GM23338 (cell line): ENCODE measurements at regions not wholly inside any gene's neighbourhood (a gene's known extent, or its start where the extent isn't known, plus 50 kb on each side); places are given as distances from the start of the nearest gene placed in this dataset.

Experiments used
- CREB1 ChIP-seq: fragments of 250-450 bp; sonication (Bioruptor Pico); IDR thresholded peaks from 2 replicates; pipeline ENCODE4 v1.5.0; 2020; ENCODE audit warnings: low read depth, mild to moderate bottlenecking, moderate library complexity
- CTCF ChIP-seq, 2 experiments: fragments of 200-600 bp in 1 of 2; sonication (generic) in 1 of 2; conservative IDR thresholded peaks; 2 replicates each; pipeline versions ENCODE4 v1.5.1 to v1.6.1; 2016 to 2017; ENCODE audit warnings: antibody characterized with exemption in 2 of 2, low read depth in 2 of 2, mild to moderate bottlenecking in 2 of 2, moderate library complexity in 1 of 2
- ETS1 ChIP-seq: IDR thresholded peaks from 2 replicates; pipeline ENCODE4 v1.6.1; 2016; ENCODE audit warnings: antibody characterized with exemption
- EZH2 ChIP-seq: fragments of 200-600 bp; sonication (generic); IDR thresholded peaks from one replicate; pipeline ENCODE4 v1.8.0; 2017; ENCODE audit warnings: antibody characterized with exemption, mild to moderate bottlenecking, low read depth; ENCODE audit not compliant: unreplicated experiment
- EZH2phosphoT487 ChIP-seq: fragments of 200-600 bp; sonication (generic); IDR thresholded peaks from one replicate; pipeline ENCODE4 v1.8.1; 2018; ENCODE audit warnings: antibody characterized with exemption; ENCODE audit not compliant: unreplicated experiment
- JUNB ChIP-seq: IDR thresholded peaks from one replicate; pipeline ENCODE4 v1.6.1; 2016; ENCODE audit warnings: antibody characterized with exemption; ENCODE audit not compliant: unreplicated experiment
- NANOG ChIP-seq: IDR thresholded peaks from 2 replicates; pipeline ENCODE4 v1.6.1; 2016; ENCODE audit warnings: antibody characterized with exemption, borderline replicate concordance
- POLR2AphosphoS5 ChIP-seq: IDR thresholded peaks from 2 replicates; pipeline ENCODE4 v1.6.1; 2016; ENCODE audit warnings: antibody characterized with exemption, low read depth
- REST ChIP-seq: IDR thresholded peaks from one replicate; pipeline ENCODE4 v1.6.1; 2018; ENCODE audit warnings: antibody characterized with exemption; ENCODE audit not compliant: unreplicated experiment
- STAT1 ChIP-seq: IDR thresholded peaks from one replicate; pipeline ENCODE4 v1.6.1; 2016; ENCODE audit warnings: antibody characterized with exemption; ENCODE audit not compliant: unreplicated experiment
- ZNF114 ChIP-seq: fragments of 250-450 bp; sonication (Bioruptor Pico); IDR thresholded peaks from 2 replicates; pipeline ENCODE4 v1.5.0; 2020; ENCODE audit warnings: mild to moderate bottlenecking, moderate library complexity
- ZNF331 ChIP-seq: fragments of 250-450 bp; sonication (Bioruptor Pico); IDR thresholded peaks from 2 replicates; pipeline ENCODE4 v1.5.0; 2020; ENCODE audit warnings: low read depth, mild to moderate bottlenecking, moderate library complexity

- TF ChIP-seq CTCF (conservative IDR thresholded peaks at IDR 0.05; ENCODE audit: low read depth in 2 of 2), result no peak
- no peak for TF ChIP-seq POLR2AphosphoS5
- TF ChIP-seq EZH2phosphoT487, result no peak
- TF ChIP-seq REST, result no peak
- TF ChIP-seq ETS1, result no peak
- TF ChIP-seq EZH2, result no peak
- no peak for TF ChIP-seq CREB1 (CRISPR knock-in tag)
- TF ChIP-seq JUNB, result no peak
- no peak for TF ChIP-seq ZNF331 (CRISPR knock-in tag)
- no peak for TF ChIP-seq ZNF114 (CRISPR knock-in tag)
- TF ChIP-seq STAT1, result no peak
- TF ChIP-seq NANOG, result no peak
Measured at GRCh38 chr1:172956871-172957270, 93.9 kb downstream of the TNFSF18 start.
